ENCODE measurements at regions not wholly inside any gene's neighbourhood (a gene's known extent, or its start where the extent isn't known, plus 50 kb on each side); places are given as distances from the start of the nearest gene placed in this dataset.

DNA sequence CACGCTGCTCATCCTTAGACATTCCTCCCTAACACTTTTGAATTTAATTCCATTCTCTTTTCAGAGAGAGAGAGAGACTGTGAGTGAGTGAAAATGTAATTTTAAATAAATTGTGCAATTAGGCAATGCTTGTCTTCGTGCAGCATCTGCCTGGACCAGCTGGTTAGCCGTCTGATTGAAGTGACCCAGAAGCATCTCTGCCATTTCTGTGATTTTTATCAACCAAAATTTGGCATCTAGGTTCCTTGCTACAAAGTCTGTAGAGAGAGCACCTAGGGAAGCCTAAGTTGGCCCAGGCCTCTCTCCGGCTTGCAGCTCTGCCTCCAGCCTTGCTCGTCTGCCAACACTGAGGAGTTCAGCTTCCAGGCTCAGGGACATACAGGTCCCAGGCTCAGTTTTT lies 138.6 kb upstream of the GPR12 start:
- no peak for TF ChIP-seq POLR2A (IDR thresholded peaks at IDR 0.05)
- intact Hi-C loops (cut with DNase I): no loop called here
- Histone ChIP-seq H3K36me3 (no peaks in the 10 kb centered on the region), H3K9me3 (no peaks in the 10 kb centered on the region), H3K4me1 (no peaks in the 10 kb centered on the region), H3K27ac (no peak overlapping the region), H3K27me3 (peaks cover 0 to 37% (median 0%) of the 10 kb centered on the region in 4 donors), H3K4me3 (no peak overlapping the region)
- 73 to 74% methylated on average over 5 of the region's 5 CpGs for WGBS, 2 donors
- DNase-seq: no peak

DNA sequence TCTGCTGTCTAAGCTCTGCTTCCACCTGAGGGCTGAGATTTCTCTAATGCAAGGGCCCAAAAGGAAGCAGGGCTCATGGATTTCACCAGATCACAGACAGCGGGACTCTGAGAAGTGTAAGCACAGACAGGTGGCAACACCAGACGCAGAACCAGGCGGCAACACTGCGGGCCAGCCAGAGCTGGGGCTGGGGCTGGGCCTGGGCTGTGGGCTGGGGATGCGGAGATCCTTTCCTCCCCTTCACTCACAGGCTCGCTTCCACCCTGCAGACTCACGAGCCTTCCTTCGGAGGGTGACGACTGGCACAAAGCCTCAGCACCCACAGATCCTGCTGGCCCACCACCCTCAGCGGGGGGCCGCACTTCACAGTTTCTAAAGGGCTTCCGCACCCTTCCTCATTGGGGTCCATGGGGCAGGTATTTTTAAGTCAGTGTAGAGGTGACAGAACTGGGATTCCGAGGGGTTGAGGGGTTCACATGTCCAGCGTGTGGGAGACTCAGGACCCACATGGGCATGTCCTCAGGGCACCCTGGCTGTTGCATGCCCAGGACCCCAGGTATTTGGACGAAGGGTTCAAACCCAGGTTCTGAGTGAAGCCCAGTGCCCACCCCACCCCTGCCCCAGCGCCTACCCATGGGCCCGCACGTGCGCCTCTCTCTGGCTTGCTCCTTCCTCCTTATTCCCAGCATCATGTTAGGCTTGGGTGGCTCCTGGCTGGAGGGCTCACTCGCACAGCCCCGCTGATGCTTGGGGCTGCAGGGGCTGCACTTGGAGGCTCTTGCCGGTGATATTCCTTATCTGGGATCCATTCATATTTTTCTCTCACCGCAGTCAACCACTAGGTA lies 137.3 kb upstream of the GPR12 start:
- H3K27me3 ChIP-seq: peaks cover 0 to 37% (median 0%) of the 10 kb centered on the region in 4 donors
- 81 to 83% methylated on average over 12 to 18 of the region's 23 CpGs for WGBS, 2 donors
- H3K27ac ChIP-seq: no peak overlapping the region
- no peak for DNase-seq
- H3K4me1 ChIP-seq: no peaks in the 10 kb centered on the region
- intact Hi-C loops (cut with DNase I): no loop called here
- H3K4me3 ChIP-seq: no peak overlapping the region
- H3K9me3 ChIP-seq: no peaks in the 10 kb centered on the region
- no peaks in the 10 kb centered on the region for H3K36me3 ChIP-seq
- TF ChIP-seq, protein P1, sequence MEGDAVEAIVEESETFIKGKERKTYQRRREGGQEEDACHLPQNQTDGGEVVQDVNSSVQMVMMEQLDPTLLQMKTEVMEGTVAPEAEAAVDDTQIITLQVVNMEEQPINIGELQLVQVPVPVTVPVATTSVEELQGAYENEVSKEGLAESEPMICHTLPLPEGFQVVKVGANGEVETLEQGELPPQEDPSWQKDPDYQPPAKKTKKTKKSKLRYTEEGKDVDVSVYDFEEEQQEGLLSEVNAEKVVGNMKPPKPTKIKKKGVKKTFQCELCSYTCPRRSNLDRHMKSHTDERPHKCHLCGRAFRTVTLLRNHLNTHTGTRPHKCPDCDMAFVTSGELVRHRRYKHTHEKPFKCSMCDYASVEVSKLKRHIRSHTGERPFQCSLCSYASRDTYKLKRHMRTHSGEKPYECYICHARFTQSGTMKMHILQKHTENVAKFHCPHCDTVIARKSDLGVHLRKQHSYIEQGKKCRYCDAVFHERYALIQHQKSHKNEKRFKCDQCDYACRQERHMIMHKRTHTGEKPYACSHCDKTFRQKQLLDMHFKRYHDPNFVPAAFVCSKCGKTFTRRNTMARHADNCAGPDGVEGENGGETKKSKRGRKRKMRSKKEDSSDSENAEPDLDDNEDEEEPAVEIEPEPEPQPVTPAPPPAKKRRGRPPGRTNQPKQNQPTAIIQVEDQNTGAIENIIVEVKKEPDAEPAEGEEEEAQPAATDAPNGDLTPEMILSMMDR (IDR thresholded peaks at IDR 0.05): no peak
- no peak for TF ChIP-seq POLR2A (IDR thresholded peaks at IDR 0.05)

DNA sequence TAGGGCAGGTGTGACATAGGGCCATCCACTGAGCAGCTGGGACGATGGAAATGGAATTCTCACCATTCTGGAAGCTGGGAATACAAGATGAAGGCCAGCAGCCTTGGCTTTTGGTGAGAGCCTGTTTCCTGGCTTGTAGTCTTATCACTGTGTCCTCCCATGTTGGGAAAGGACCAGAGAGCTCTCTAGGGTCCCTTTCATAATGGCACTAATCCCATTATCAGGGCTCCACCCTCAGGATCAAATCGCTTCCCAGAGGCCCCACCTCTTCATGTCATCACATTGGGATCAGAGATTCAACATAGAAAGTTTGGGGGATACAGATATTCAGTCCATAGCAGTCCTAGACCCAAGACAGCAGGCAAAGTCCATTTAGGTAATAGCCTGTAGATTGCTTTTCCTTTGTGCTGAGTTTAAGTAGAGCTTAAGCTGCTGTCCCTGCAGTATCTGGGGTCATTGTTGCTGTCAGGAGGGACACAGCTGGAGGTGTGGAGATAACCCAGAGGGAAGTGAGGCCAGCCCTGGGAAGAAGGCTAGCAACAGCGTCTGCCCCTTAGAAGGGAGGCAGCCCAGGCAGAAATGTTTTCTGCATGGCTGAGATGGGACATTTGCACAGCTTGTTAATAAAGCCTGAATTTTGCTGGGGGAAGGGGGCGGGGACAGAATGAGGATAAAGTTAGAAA lies 136.5 kb upstream of the GPR12 start:
- Histone ChIP-seq H3K4me3 (no peak overlapping the region), H3K36me3 (no peaks in the 10 kb centered on the region), H3K27me3 (peaks cover 0 to 37% (median 0%) of the 10 kb centered on the region in 4 donors), H3K27ac (no peak overlapping the region), H3K4me1 (no peaks in the 10 kb centered on the region), H3K9me3 (no peaks in the 10 kb centered on the region)
- DNase-seq: no peak
- 39 to 46% methylated on average over 3 to 4 of the region's 4 CpGs for WGBS, 2 donors
- no peak for TF ChIP-seq POLR2A (IDR thresholded peaks at IDR 0.05)
- TF ChIP-seq, protein P1 (IDR thresholded peaks at IDR 0.05): no peak
- intact Hi-C loops (cut with DNase I): no loop called here

DNA sequence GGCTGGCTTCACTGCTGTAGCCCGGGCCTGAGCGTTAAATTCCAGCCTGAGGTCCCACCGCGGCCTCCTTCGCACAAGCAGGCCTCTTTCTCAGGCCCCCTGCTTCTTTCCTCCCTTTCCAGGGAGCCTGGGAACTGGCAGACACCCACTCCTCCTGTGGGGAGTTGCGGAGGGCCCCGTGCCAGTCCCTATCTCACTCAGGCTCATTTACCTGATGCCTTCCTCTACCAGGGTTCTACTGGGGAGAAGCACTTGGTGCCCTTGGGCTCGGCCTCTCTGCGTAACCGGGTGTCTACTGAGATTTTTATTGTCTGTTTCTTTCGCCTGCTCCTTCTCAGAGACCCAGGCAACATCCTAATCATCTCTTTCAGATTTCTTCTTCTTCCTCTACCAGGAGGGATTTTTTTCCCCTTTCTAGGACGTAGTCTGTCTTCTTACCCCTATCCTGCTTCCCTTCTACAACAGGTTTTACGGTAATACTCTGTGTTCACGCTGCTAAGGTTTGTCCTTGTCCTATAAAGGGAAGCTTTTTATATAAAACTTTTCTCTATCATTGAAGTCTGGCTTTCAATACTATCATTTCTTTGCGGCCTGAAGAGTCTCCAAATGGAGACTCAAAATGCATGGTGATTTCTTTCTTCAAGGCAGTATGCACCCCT lies 135.4 kb upstream of the GPR12 start:
- intact Hi-C loops (cut with DNase I): no loop called here
- Histone ChIP-seq H3K9me3 (no peaks in the 10 kb centered on the region), H3K27ac (no peak overlapping the region), H3K27me3 (peaks cover 0 to 37% (median 0%) of the 10 kb centered on the region in 4 donors), H3K4me3 (no peak overlapping the region), H3K4me1 (no peaks in the 10 kb centered on the region), H3K36me3 (no peaks in the 10 kb centered on the region)
- no peak for DNase-seq
- TF ChIP-seq, protein P1 (IDR thresholded peaks at IDR 0.05): no peak
- TF ChIP-seq POLR2A (IDR thresholded peaks at IDR 0.05): no peak
- WGBS, 2 donors: 57 to 63% methylated on average over 10 to 15 of the region's 15 CpGs

DNA sequence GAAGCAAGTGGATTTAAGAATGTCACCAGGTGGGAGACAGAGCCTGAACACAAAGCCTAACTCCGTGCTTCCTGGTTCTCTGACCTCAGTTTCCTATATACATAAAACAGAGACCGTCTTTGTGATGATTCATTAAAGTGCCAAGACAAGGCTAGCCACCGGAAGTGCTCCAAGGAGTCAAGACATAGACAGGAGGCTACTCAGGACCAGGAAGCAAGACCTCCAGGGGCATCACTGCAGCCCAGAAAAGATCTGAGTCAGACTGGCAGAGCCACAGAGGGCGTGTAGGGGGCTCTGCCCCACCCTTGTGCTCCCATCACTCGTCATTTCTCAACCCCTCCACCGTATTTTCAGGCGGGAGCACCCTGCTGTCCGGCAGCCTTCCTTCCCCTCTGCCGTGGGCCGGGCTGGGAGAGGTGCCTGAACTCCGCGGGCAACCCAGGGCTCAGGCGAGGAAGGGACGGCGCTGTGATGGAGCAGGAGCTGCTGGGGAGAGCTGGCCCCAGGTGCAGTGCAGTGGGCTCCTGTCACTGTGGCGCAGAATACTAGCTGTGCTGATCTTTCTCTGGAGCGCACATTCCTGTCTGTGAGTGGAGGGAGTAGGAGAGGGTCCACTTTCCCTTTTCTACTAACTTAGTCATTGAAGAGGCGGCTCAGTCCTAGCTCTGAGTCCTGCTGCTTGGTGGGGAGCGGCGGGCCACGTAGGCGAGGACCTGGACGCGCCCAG lies 134.7 kb upstream of the GPR12 start:
- no peak overlapping the region for H3K27ac ChIP-seq
- no peaks in the 10 kb centered on the region for H3K4me1 ChIP-seq
- no peak for DNase-seq
- no peak overlapping the region for H3K4me3 ChIP-seq
- 21 to 22% methylated on average over 5 to 19 of the region's 24 CpGs for WGBS, 2 donors
- no peaks in the 10 kb centered on the region for H3K9me3 ChIP-seq
- H3K27me3 ChIP-seq: peaks cover 0 to 30% (median 0%) of the 10 kb centered on the region in 4 donors
- intact Hi-C loops (cut with DNase I): no loop called here
- H3K36me3 ChIP-seq: no peaks in the 10 kb centered on the region
- TF ChIP-seq POLR2A (IDR thresholded peaks at IDR 0.05): no peak
- TF ChIP-seq, protein P1 (IDR thresholded peaks at IDR 0.05): no peak
